ENCODE measurements at regions not wholly inside any gene's neighbourhood (a gene's known extent, or its start where the extent isn't known, plus 50 kb on each side); places are given as distances from the start of the nearest gene placed in this dataset.

DNA sequence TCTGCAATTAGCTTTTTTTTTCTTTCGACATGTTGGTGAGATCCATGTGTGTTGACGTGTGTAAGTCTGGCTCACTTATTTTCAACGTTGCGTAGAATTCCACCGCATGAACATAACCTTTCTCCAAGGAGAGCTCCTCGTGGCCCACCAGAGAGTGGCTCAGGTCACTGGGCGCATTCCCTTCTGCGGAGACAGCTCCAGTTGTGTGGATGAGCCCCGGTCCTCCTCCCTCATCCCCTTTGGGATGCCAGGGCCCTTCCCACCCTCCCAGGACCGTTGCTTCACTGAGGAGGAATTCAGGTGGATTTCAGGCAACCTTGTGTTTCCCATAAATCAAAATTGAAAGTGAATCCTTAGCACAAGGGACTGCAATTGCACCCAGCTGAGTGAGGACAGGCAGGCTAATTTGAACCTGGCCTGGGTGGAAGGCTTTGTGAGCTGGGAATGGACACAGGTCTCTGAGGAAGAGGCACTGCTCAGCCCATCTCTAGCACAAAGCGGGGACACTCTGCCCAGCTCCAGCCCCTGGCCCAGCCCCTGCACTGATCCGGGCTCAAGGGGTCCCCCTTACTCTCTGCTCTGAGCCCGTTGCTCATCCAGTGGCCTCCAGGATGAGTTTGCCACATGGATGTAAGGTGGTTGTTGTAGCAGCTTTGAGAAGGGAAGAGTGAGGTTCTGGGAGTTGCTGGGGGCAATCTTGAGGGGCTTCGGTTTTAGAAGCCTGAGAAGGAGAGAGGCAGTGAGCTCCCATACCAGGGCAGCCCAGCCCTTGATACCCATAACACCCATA lies 57.8 kb upstream of the HAAO start:
- no peak overlapping the region for H3K27ac Mint-ChIP-seq
- H3K36me3 Mint-ChIP-seq = no peaks in the 10 kb centered on the region
- H3K4me1 Mint-ChIP-seq (ENCODE audit: low read depth) = no peaks in the 10 kb centered on the region
- H3K4me3 Mint-ChIP-seq = no peak overlapping the region
- no peaks in the 10 kb centered on the region for H3K9me3 Mint-ChIP-seq (ENCODE audit: low read depth)
- no peaks in the 10 kb centered on the region for H3K27me3 Mint-ChIP-seq

DNA sequence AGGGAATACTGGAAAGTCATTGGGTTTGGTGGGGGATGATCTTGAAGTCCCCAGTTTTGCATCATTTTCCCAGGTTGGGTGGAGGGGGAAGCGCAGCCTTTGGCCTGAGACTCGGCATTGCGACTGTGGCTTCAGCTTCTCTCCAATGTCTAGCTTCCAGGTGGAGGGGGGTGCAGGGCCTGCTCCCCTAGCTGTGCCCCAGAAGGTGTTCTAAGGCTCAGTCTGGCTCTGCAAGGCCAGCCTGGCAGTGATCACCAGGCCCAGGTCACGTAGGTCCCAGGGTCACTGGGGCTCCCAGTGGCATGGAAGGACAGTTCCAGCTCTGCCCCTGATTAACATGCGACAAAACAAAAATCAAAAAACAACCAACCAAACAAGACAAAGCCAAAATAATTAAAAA lies 56.9 kb upstream of the HAAO start:
- Mint-ChIP-seq H3K9me3 (ENCODE audit: low read depth) (no peaks in the 10 kb centered on the region), H3K27me3 (no peaks in the 10 kb centered on the region), H3K4me3 (no peak overlapping the region), H3K27ac (no peak overlapping the region), H3K36me3 (no peaks in the 10 kb centered on the region), H3K4me1 (ENCODE audit: low read depth) (no peaks in the 10 kb centered on the region)

DNA sequence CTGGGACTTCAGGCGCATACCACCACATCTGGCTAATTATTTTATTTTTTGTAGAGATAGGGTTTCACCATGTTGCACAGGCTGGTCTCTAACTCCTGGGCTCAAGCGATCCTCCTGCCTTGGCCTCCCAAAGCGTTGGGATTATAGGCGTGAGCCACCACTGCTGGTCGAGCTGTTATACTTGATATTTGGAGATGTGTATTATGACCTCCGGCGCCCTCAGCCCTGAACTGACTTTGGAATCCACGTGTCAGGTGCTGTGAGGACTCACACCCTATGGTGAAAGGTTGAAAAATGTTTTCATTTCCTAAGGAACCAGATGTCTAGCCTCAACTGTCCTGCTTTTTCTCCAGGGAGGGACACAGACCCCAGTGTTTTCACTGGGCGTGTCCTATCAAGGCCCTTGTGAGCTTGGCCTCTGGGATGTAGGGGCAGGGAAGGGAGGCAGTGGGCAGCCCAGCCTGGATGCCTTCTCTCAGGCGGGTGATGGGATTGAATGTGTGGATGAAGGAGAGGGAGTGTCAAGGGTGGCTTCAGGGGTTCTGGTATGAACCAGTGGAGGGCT lies 56.4 kb upstream of the HAAO start:
- Mint-ChIP-seq H3K4me3 (no peak overlapping the region), H3K27me3 (no peaks in the 10 kb centered on the region), H3K27ac (no peak overlapping the region), H3K4me1 (ENCODE audit: low read depth) (no peaks in the 10 kb centered on the region), H3K36me3 (no peaks in the 10 kb centered on the region), H3K9me3 (ENCODE audit: low read depth) (no peaks in the 10 kb centered on the region)

- Mint-ChIP-seq H3K4me3 (no peak overlapping the region), H3K9me3 (ENCODE audit: low read depth) (no peaks in the 10 kb centered on the region), H3K27me3 (no peaks in the 10 kb centered on the region), H3K36me3 (peaks cover 2% of the 10 kb centered on the region), H3K4me1 (ENCODE audit: low read depth) (no peaks in the 10 kb centered on the region), H3K27ac (no peak overlapping the region)
These were observed 55.9 kb upstream of the HAAO start for GRCh38 chr2:42848265-42848664.

DNA sequence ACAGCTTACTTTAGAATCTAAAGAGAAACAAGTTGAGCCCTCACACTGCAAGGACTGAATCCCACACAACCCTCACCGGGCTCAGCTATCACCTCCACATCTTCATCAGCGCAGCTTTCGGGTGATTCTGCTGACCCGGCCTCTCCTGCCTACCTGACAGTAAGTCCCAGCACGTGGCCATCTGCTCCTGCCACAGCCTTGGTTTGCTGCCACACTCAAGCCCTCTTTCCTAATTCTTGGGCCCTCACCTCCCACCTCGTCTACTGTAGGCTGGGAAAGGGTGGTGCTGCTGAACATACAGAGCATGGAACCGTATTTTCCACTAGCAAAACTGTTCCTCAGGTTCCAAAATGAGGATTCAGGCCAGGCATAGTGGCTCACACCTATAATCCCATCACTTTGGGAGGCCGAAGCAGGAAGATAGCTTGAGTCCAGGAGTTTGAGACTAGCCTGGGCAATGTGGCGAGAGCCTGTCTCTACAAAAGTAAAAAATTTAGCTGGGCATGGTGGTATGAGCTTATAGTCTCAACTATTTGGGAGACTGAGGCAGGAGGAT lies 55.3 kb upstream of the HAAO start:
- peaks cover 2% of the 10 kb centered on the region for H3K36me3 Mint-ChIP-seq
- H3K9me3 Mint-ChIP-seq (ENCODE audit: low read depth) = no peaks in the 10 kb centered on the region
- H3K27me3 Mint-ChIP-seq = no peaks in the 10 kb centered on the region
- H3K4me1 Mint-ChIP-seq (ENCODE audit: low read depth) = no peaks in the 10 kb centered on the region
- H3K27ac Mint-ChIP-seq = no peak overlapping the region
- H3K4me3 Mint-ChIP-seq = no peak overlapping the region

GRCh38 chr2:42846932-42847595 lies 54.7 kb upstream of the HAAO start:
- H3K27me3 Mint-ChIP-seq = no peaks in the 10 kb centered on the region
- no peak overlapping the region for H3K27ac Mint-ChIP-seq
- no peaks in the 10 kb centered on the region for H3K4me1 Mint-ChIP-seq (ENCODE audit: low read depth)
- no peak overlapping the region for H3K4me3 Mint-ChIP-seq
- H3K9me3 Mint-ChIP-seq (ENCODE audit: low read depth) = no peaks in the 10 kb centered on the region
- peaks cover 2% of the 10 kb centered on the region for H3K36me3 Mint-ChIP-seq

DNA sequence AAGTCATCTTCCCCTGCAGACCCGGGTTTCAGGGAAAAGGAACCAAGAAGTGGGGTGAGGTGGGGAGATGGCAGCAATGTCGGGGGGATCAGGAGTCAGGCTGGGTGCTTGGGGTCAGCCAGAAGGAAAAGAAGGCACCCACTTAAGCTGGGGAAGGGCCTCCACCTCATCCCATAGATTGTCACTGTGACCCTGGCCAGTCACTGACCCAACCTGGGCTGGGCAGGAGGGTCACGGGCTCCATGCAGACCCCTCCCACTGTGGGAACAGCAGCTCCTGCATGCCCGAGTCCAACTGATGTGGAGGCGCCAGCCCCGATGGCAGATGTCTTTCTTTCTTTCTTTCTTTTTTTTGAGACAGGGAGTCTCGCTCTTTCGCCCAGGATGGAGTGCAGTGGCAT lies 53.6 kb upstream of the HAAO start:
- Mint-ChIP-seq H3K4me1 (ENCODE audit: low read depth) (no peaks in the 10 kb centered on the region), H3K27me3 (no peaks in the 10 kb centered on the region), H3K36me3 (peaks cover 2% of the 10 kb centered on the region), H3K27ac (no peak overlapping the region), H3K4me3 (no peak overlapping the region), H3K9me3 (ENCODE audit: low read depth) (no peaks in the 10 kb centered on the region)

DNA sequence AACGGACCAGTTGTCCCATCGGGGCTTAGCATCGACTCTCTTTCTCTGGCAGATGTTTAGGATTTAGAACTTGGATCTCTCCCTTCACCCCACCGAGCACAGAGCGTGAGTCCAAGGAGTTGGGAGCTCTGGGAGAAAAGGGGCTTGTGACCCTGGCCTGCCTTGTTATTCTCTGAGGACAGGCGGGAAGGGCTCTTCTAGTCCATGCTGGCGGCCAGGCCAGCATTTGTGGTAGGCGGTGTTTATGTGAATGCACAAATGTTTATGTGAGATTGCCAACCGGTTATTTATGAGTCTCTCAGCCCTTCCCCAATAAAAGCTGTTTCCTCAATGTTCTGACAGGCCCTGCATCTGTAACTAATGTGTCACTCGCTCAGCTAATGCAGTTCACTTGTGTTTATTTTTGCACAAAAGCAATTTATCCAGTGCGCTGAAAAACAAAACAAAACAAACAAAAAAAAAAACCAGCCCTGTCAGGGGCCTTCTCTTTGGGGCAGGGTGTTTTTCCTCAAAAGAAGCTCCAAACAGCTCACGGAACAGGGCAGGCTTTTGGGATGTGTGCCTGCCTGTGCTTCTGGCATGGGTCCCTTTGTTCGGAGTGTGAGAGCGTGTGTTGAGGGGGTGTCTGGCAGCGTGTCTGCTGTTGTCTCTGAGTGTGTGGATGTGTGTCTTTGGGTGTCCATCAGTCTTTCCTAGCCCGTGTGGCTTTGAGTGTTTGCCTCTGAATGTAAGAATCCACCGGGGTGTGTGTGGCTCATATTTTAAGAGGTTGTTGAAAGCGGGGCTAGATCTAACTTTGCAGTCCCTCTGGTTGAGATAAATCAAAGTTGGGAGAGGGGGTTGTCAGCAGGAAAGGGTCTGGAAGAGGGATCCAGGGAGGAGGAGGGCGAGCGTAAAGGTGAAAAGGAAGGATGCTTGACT lies 52.8 kb upstream of the HAAO start:
- Mint-ChIP-seq H3K4me3 (no peak overlapping the region), H3K27me3 (no peaks in the 10 kb centered on the region), H3K9me3 (ENCODE audit: low read depth) (no peaks in the 10 kb centered on the region), H3K27ac (no peak overlapping the region), H3K36me3 (peaks cover 2% of the 10 kb centered on the region), H3K4me1 (ENCODE audit: low read depth) (no peaks in the 10 kb centered on the region)

DNA sequence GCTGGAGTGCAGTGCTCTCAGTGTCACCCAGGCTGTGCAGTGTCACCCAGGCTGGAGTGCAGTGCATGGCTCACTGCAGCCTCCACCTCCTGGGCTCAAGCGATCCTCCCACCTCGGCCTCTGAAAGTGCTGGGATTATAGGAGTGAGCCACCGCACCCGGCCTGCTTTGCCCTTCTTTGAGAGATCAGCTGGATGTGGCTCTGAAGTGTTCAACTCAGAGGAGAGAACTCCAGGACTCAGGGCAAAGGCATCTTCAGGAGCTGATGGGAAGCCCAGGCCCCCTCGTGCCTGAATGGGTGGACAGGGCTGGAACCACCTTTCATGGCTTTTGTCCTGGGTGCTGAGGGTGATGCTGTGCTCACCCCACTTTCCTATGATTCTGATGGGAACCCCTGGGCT lies 52.0 kb upstream of the HAAO start:
- H3K4me3 Mint-ChIP-seq = no peak overlapping the region
- H3K27ac Mint-ChIP-seq = no peak overlapping the region
- peaks cover 2% of the 10 kb centered on the region for H3K36me3 Mint-ChIP-seq
- no peaks in the 10 kb centered on the region for H3K9me3 Mint-ChIP-seq (ENCODE audit: low read depth)
- no peaks in the 10 kb centered on the region for H3K4me1 Mint-ChIP-seq (ENCODE audit: low read depth)
- no peaks in the 10 kb centered on the region for H3K27me3 Mint-ChIP-seq

DNA sequence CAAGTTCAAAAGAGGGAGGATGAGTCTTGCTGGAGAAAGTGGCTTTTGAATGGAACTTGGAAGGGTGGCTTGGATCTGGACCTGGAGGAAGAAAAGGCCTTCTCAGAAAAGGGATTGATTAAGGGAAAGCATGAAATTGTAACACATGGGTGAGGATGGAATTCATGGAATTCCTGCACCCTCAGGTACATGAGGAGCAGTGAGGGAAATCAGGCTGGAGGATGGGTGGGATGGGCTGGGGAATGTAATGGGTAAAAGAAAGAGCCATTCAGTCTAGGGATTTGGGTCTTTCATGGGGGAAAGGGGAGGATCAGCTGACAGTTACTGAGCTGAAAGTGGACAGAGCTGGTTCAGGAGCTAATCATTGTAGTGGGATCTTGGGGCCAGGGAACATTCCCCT lies 51.2 kb upstream of the HAAO start:
- no peaks in the 10 kb centered on the region for H3K9me3 Mint-ChIP-seq (ENCODE audit: low read depth)
- no peak overlapping the region for H3K27ac Mint-ChIP-seq
- no peak overlapping the region for H3K4me3 Mint-ChIP-seq
- no peaks in the 10 kb centered on the region for H3K27me3 Mint-ChIP-seq
- H3K4me1 Mint-ChIP-seq (ENCODE audit: low read depth) = no peaks in the 10 kb centered on the region
- peaks cover 2% of the 10 kb centered on the region for H3K36me3 Mint-ChIP-seq

- H3K27me3 Mint-ChIP-seq = no peaks in the 10 kb centered on the region
- H3K36me3 Mint-ChIP-seq = peaks cover 2% of the 10 kb centered on the region
- no peaks in the 10 kb centered on the region for H3K9me3 Mint-ChIP-seq (ENCODE audit: low read depth)
- no peak overlapping the region for H3K4me3 Mint-ChIP-seq
- H3K27ac Mint-ChIP-seq = no peak overlapping the region
- no peaks in the 10 kb centered on the region for H3K4me1 Mint-ChIP-seq (ENCODE audit: low read depth)
These were observed 50.7 kb upstream of the HAAO start for GRCh38 chr2:42843131-42843530.

GRCh38 chr2:42842466-42842865 lies 50.1 kb upstream of the HAAO start:
- no peaks in the 10 kb centered on the region for H3K4me1 Mint-ChIP-seq (ENCODE audit: low read depth)
- H3K27ac Mint-ChIP-seq = no peak overlapping the region
- H3K27me3 Mint-ChIP-seq = no peaks in the 10 kb centered on the region
- no peaks in the 10 kb centered on the region for H3K9me3 Mint-ChIP-seq (ENCODE audit: low read depth)
- no peak overlapping the region for H3K4me3 Mint-ChIP-seq
- H3K36me3 Mint-ChIP-seq = peaks cover 2% of the 10 kb centered on the region

All from activated naive CD8-positive, alpha-beta T cell (primary cell).